Limb (tissue), 2 donors: ENCODE measurements at regions not wholly inside any gene's neighbourhood (a gene's known extent, or its start where the extent isn't known, plus 50 kb on each side); places are given as distances from the start of the nearest gene placed in this dataset.
"Not testable (repeated sequence)": the region's sequence is repeated elsewhere in the genome, so short reads cannot be mapped to it uniquely, and the experiment has no call there.

Source experiments
- DNase-seq, 2 donors: peaks; one replicate each; pipeline ENCODE4 v3.0.0-alpha.2; 2016; ENCODE audit errors: extremely low spot score in 2 of 2

- no peak for DNase-seq
Measured at GRCh38 chr6:14518515-14519217, 401.1 kb downstream of the CD83 start.

- DNase-seq = no peak
Measured at GRCh38 chr6:14520029-14520428, 402.5 kb downstream of the CD83 start.

GRCh38 chr6:14520536-14520935 lies 403.0 kb downstream of the CD83 start:
- DNase-seq = no peak

- DNase-seq = no peak
Measured at GRCh38 chr6:14521141-14521540, 403.6 kb downstream of the CD83 start.

- not testable (repeated sequence) for DNase-seq
Measured at GRCh38 chr6:14521861-14522260, 404.3 kb downstream of the CD83 start.

GRCh38 chr6:14524319-14524718 lies 406.7 kb downstream of the CD83 start:
- no peak for DNase-seq

- DNase-seq = no peak
Measured at GRCh38 chr6:14530385-14530784, 412.8 kb downstream of the CD83 start.

- DNase-seq = no peak
Measured at GRCh38 chr6:14533446-14533845, 415.9 kb downstream of the CD83 start.

- DNase-seq = no peak
Measured at GRCh38 chr6:14537030-14537429, 419.5 kb downstream of the CD83 start.

- DNase-seq = no peak
Measured at GRCh38 chr6:14540276-14540675, 422.7 kb downstream of the CD83 start.

- no peak for DNase-seq
Measured at GRCh38 chr6:14540810-14541540, 423.4 kb downstream of the CD83 start.

GRCh38 chr6:14542670-14543366 lies 425.2 kb downstream of the CD83 start:
- DNase-seq = no peak

GRCh38 chr6:14543971-14544585 lies 426.5 kb downstream of the CD83 start:
- no peak for DNase-seq

GRCh38 chr6:14544666-14545065 lies 427.1 kb downstream of the CD83 start:
- no peak for DNase-seq

GRCh38 chr6:14545496-14545895 lies 427.9 kb downstream of the CD83 start:
- no peak for DNase-seq

- DNase-seq = no peak
Measured at GRCh38 chr6:14546036-14546435, 428.5 kb downstream of the CD83 start.

- no peak for DNase-seq
Measured at GRCh38 chr6:14547284-14547998, 429.9 kb downstream of the CD83 start.

GRCh38 chr6:14549304-14549770 lies 431.8 kb downstream of the CD83 start:
- DNase-seq = peak; percentile 24 to 39

- DNase-seq = no peak
Measured at GRCh38 chr6:14549871-14550270, 432.3 kb downstream of the CD83 start.

GRCh38 chr6:14550410-14550809 lies 432.8 kb downstream of the CD83 start:
- no peak for DNase-seq

- DNase-seq = peak in 1 of 2 donors; percentile 8
Measured at GRCh38 chr6:14550822-14551221, 433.2 kb downstream of the CD83 start.
